ENCODE measurements at regions not wholly inside any gene's neighbourhood (a gene's known extent, or its start where the extent isn't known, plus 50 kb on each side); places are given as distances from the start of the nearest gene placed in this dataset.

DNA sequence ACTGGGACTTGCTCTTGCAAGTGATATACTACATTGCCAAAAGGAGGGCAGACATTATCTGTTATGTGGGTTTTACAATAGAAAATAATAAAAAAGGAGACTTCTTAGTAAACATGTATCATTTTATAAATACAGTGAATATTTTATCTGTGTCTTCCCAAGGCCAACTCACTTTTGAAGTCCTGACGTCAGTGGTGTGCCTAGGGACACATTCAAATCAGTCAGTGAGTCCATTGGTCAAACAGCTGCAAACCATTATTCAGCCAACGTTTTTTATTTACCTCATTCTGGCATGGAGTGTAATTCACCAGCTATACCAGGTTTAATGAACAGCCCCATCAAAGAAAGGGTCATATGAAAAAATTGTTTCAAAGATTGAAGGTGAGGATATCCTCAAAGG, 263.7 kb downstream of the IPMK start:
- no peak for DNase-seq (ENCODE audit: low read depth)
- no peak for TF ChIP-seq CTCF (IDR thresholded peaks at IDR 0.05; ENCODE audit: low read length, missing control alignments)
- no peak overlapping the region for H3K4me3 ChIP-seq (replicated peaks; ENCODE audit: low read depth, low read length)

- no peak for DNase-seq (ENCODE audit: low read depth)
- H3K4me3 ChIP-seq (replicated peaks; ENCODE audit: low read depth, low read length) = no peak overlapping the region
- no peak for TF ChIP-seq CTCF (IDR thresholded peaks at IDR 0.05; ENCODE audit: low read length, missing control alignments)
Measured at GRCh38 chr10:58001159-58001558, 266.5 kb downstream of the IPMK start.

DNA sequence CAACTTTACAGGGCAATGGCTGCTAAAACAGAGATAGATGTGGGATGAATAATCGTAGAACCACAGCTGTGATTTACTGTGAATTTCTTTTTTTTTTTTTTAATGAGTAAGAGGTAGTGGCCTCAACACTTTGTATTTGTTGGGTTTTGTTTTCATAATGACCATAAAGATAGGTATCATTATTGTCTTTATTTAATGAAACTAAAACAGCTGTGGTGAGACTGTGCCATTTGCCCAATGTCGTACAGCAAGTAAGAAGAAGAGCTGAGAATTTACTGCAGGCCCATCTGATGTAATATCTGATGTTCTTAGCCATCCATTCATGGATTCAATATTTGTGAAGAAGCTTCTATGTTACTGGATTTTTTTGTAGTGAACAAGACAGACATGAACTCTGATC, 271.2 kb downstream of the IPMK start:
- no peak for DNase-seq (ENCODE audit: low read depth)
- H3K4me3 ChIP-seq (replicated peaks; ENCODE audit: low read depth, low read length) = no peak overlapping the region
- TF ChIP-seq CTCF (IDR thresholded peaks at IDR 0.05; ENCODE audit: low read length, missing control alignments) = no peak

DNA sequence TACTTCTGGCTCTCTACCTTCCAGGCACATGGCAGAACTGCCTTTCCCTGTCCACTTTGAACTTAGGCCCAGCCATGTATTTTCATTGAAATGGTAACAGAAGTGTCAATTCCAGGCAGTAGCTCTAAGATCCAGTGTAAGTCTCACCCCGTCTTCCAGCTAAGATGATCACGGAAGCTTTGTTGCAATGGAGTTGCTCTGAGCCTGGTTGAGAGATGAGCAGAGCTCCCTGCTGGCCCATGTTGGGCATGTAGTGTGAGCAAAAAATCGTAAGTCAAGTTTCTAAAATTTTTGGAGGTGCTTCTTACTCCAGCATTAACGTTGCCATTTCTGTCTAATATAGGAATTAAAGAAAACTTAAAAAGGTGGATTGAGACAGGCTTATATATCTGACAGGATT, 274.4 kb downstream of the IPMK start:
- no peak for TF ChIP-seq CTCF (IDR thresholded peaks at IDR 0.05; ENCODE audit: low read length, missing control alignments)
- no peak for DNase-seq (ENCODE audit: low read depth)
- no peak overlapping the region for H3K4me3 ChIP-seq (replicated peaks; ENCODE audit: low read depth, low read length)

DNA sequence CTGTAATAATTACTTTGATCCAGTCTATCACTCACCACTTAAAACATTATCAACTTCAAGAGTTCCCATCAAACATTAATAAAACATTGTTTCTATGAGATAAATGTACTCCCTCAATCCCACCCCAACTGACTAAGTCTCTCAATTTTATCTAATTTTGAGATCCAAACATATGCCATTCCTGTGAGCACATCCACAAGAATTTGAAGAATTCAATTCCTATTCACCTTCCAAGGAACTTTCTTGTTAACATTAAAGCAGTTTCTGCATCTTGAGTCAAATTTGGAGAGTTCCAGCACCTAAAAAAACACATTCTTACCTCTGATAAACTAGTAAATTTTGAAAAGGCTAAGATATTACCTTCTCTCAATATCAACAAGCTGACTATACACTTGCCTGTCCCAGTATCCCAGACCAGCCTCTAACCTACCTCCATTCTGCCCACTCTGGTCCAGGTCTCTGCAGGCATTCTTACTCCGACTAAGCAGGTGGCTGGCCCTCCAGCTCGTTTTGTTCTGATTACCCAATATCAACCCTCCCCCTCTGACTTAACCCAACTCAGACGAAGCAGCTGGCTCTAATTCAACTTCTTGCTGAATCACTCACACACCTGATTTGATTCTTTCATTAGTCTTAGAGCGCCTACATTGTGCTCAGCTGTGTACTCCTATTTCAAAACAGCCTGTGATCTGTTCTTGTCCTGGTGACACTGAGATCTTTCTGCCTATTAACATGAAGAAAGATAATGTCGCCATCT, 275.2 kb downstream of the IPMK start:
- DNase-seq (ENCODE audit: low read depth) = peak; percentile 22

DNA sequence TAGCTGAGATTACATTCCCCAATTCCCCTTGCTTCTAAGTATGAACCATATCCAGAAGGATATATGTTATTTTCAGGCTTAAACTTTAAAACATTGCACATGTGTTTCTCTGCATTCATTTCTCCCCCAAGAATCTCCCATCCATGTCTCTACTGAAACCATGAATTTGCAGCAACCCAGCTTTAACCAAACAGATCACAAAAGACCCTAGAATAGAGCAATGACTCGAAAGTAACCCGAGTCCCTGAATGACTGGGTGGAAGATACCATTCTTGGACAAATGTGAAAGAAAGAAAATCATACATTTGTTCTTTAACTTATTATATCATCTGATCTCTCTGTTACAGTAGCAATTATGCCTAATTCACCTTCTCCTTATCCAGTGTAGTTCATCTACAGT, 278.7 kb downstream of the IPMK start:
- no peak for DNase-seq (ENCODE audit: low read depth)
- no peak for TF ChIP-seq CTCF (IDR thresholded peaks at IDR 0.05; ENCODE audit: low read length, missing control alignments)
- H3K4me3 ChIP-seq (replicated peaks; ENCODE audit: low read depth, low read length) = no peak overlapping the region

More for the DNA sequence above, 275.2 kb downstream of the IPMK start:
- TF ChIP-seq CTCF (IDR thresholded peaks at IDR 0.05; ENCODE audit: low read length, missing control alignments) = no peak
- no peak overlapping the region for H3K4me3 ChIP-seq (replicated peaks; ENCODE audit: low read depth, low read length)
